ENCODE measurements at regions not wholly inside any gene's neighbourhood (a gene's known extent, or its start where the extent isn't known, plus 50 kb on each side); places are given as distances from the start of the nearest gene placed in this dataset.
A peak's percentile ranks its signal among the peaks of the same experiment; 100 is the strongest.

DNA sequence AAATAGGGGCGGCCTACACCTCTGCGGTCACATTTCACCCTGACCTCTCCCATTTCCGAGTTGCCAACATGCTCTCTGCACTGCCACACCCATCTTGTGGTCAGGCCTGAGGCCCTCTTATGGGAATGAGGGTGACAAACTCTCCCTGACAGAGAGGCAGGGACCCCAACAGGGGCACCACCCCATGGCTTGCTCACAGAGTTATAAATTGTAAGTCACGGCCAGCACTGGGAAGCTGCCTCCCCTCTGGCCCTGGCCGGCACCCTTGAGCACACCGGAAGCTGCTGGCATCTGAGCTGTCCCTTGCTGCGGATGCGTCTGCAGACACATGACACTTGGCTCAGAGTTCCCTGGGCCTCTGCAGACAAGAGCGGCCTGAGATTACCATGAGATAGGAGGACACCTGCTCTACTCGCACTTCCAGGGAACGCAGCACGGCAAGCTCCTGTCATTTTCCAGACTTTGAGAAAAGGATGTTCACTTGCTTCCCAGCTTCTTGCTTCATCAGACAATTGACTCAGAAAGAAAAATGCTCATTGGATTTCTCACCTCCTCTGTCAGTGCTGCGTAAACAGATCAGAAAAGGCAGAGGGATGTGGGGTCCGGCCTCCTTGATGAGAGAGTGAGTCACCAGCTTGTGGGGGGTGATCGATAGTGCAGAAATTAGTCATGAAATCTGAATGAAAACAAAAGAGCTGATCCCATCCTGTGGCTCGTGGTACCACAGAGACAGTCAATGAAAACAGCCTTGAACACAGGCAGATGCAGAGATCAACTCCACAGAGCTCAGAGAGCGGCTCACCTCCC, 269.8 kb downstream of the SYK start:
- peak; percentile 60 for DNase-seq (ENCODE audit: low read depth)

DNA sequence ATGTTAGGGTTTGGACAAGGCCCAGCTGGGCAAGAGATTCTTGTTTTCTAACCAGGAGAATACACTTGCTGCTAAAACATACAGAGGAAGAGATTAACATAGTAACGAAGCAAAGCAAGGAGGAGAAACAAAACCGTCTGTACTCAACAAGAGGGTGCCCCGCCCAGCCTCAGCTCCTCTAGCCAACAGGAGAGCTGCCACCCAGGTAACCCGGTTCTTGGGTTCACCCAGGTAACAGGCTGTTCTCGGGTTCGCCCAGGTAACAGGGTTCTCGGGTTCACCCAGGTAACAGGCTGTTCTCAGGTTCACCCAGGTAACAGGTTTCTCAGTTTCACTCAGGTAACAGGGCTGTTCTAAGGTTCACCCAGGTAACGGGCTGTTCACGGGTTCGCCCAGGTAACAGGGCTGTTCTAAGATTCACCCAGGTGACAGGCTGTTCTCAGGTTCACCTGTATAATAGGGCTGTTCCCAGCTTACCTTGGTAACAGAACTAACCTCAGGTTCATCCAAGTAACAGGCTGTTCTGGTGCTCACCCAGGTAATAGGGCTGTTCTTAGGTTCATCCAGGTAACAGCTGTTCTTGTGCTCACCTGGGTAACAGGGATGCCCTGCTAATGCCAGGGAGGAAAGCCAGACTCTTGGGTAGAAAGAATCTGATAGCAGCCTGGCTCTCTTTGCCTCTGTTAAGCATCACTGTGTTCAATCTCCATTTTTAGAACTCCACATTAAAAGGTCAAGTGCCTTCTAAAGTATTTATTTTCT, 271.6 kb downstream of the SYK start:
- no peak for DNase-seq (ENCODE audit: low read depth)

DNA sequence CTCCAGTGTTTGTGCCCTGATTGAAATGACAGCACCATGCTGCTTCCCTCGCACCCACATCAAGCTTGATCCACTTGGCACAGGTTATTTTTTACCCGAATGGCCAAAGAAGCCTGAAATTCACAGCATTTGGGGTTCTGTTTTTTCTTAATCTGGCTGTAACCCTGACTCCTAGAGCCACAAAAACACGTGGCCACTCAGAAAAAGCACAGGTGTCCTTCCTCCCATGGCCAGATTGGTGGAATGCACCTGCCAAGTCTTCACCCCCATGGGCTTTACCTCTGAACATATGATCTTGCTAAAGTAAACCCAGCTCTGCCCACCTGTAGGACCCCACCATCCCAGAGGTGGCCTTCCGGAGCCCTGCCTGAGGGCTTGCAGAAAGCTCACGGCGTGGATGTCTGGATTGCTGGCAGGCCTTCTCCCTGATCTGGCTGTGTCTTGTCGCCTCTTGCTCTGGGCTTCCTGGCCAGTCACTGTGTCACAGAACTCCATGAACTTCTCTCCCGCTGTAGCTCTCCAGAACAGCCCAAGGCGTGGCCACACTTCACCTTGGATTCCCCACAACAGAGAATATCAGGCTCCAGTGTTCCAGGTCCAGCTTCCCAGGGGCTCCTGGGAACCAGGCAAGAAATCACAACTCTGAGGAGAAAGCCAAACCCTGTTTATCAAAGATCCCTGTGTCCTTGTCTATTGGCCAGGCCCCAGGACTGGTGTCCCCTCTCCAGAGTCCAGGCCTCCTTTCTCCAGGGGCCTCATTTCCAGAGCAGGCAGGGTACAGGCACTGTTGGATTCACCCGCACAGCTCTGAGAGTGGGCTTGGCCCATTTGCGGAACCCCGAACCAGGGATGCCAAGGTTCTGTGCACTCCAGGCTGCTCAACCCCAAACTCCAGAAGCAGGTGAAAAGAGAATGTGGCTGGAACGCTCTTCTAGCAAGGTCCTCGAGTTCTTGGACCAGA, 272.5 kb downstream of the SYK start:
- DNase-seq (ENCODE audit: low read depth), result no peak

DNA sequence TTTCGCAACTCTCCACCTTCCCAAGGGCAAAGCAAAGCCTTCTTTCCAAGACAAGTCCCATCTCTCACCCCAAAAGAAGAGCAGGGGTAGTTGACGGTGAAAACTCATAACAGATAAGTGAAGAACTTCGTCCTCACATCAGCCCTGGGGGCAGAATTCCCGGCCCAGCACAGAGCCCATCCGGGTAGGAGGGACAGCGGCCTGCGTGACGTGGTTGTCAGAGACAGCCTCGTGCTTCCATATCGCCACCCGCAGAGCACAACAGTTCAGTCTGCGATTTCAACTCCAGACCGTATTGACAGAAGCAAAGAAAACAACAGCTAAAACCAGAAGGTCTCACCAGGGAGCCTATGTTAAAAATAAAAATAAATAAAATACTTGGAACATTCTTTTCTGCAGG, 273.2 kb downstream of the SYK start:
- no peak for DNase-seq (ENCODE audit: low read depth)

DNA sequence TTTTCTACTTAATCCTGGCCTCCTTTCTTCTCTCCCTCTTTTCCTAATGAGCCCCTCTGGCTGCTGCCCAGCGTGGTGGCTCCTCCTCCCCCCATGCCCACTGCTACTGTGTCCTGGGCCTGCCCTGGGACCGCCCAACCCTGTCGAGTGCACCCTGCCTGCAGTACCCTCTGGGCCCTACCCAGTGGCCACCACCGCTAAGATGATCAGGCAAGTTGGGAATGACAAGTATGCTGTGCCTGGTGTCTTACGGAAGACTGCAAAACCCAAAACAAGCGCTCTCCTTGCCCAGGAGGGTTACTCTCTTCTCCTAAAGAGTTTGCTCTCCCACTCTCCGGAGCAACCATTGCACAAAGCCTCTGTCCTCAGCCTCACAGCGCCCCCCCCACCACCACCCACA, 273.7 kb downstream of the SYK start:
- no peak for DNase-seq (ENCODE audit: low read depth)

DNA sequence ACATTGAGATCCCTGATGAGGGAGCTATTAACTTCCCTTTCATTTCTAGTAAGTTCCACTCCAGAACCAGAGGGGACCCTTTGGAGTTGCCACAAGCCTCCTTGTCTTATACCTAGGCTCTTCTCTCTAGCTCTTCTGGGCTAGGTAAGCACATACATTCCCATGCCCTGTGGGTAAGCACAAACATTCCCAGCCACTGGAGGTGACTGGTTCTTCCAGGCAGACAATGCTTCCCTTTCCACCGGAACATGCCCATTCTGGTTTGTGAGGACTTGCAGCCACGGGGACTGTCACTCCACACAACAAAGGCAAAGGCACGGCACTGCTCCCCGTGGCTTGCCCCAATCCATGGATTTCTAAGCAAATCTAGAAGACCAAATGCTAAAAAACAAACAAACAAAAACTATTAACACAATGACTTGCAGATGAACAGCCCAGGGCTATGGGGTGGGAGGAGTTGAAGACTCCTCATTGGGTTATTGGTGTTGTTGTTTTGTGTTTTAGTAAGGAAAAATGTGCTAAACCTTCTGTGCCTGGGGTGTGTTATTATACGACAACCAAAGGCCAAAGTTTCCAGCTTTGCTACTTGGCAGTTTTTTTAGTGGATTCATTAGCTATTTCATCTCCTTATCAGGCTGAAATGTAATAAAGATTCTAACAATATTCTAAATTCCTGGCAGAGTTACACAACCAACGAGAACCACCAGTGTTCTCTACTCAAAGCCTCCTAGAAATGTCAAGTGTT, 276.2 kb downstream of the SYK start:
- DNase-seq (ENCODE audit: low read depth), result no peak

DNA sequence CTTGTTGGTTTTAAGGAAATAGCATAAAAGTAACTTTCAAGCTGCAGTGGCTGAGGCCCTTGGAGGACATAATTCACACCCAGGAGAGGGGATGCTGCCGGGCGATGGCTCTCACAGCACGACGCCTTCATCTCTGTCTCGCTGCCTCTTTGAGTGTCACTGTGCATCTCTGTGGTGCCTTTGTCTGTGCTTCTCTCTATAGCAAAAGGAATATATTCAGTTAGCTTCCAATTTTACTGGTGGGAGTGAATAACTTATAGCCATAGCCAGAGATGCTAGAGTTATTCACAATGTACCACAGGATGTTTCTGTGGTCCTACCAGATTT, 276.7 kb downstream of the SYK start:
- no peak for DNase-seq (ENCODE audit: low read depth)

DNA sequence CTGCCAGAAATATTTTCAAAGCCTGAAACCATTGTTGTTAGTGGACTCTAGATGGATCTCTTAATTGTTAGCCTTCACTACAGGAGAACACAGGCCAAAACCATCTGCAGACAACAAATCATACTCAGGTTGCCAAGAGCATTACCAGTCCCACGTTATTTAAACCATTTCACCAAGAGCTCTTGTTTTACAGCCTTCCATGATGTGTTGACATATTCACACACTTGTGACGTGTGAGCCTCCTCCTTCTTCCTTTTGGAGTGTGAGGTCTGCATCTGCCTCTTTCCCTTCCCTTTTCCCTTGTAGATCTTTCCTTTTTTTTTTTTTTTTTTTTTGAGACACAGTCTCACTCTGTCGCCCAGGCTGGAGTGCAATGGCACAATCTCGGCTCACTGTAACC, 279.0 kb downstream of the AUH start:
- no peak for DNase-seq (ENCODE audit: low read depth)

DNA sequence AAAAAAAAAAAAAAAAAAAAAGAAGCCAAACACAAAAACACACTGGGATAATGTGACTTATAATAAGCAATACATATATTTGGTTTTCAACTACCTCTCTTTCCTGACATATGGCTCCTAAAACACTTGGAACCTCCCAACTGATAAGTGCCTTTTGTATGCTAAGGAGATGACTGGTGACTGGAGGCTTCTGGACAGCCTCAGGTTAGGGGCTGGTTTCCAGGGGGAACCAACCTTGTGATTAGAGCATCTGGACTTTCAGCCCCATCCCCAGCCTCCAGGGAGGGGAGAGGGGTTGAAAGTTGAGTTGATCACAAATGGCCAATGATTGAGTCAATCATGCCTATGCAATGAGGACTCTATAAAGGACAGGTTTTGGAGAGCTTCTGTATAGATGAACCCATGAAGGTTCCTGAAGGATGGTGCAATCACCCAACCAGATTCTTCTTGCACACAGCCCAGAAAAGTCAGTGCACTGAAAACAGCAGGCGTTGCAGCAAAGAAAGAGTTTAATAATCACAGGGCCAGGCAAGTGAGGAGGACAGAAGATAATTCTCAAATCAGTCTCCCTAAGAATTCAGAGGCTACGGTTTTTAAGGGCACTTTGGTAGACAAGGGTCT, 276.7 kb downstream of the AUH start:
- no peak for DNase-seq (ENCODE audit: low read depth)

DNA sequence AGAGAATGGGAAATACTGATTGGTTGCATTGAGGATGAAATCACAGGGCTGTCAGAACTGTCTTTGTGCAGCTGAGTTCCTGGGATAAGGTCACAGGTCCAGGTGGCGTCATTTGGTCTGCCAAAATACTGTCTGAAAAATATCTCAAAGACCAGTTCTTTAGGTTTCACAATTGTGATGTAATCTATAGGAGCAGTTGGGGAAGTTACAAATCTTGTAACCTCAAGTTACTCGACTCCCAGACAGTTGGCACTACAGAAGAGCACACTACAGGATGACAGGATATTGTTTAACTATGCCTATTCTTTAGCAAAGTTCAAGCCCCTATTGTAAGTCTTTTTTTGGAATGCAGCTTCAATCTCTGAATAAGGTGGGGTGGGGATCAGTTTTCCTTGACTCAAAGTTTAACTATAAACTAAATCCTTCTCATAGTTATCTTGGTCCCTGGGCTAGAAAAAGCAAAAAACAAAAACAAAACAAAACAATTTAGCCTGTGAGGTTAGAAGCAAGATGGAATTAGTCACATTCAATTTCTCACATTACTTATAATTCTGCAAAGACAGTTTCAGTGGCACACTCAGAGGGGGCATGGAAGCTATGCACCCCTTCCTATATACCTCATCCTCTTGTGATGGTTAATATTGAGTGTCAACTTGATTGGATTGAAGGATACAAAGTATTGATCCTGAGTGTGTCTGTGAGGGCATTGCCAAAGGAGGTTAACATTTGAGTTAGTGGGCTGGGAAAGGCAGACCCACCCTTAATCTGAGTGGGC, 276.0 kb downstream of the AUH start:
- DNase-seq (ENCODE audit: low read depth), result no peak

DNA sequence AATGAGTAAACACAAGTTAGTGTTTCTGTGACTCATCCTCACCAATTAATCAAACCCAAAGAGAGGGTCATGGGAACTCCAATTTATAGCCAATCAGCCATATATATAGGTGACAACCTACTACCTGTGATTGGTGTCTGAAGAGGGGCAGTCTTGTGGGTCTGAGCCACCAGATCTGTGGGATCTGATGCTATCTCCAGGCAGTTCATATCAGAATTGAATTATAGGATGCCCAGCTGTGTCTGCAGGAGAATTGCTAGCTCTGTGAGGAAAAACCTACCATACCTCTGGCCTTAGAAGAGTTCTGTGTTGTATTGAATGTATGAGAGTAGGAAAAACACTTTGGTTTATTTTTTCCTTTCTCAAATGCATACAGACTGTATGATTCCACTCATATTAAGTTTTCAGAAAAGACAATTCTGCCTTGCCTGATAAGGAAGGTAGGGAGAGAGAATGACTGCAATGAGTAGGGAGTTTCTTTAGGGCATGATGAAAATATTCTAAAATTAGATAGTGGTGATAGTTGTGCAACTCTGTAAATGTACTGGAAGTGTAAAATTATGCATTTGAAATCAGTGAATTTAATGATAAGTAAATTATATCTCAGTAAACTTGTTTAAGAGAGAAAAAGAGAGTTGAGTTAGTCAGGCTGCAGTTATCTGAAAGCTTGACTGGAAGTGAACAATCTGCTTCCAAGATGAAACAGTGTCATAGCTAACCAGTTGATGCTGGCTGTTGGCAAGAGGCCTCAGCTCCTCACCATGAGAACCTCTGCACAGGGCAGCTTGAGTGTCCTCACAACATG, 274.9 kb downstream of the AUH start:
- DNase-seq (ENCODE audit: low read depth), result no peak

DNA sequence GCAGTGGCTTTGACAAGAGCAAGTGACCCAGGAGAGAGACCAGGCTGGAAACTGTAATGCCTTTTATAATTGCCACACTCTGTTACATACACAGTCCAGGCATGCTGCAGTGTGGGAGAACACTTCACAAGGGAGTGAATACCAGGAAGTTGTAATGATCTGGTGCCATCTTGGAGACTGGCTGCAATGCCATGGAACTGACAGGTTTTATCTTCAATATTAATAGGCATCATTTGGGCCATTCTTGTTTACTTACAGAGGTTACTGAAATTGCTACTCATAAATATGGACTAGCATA, 274.3 kb downstream of the AUH start:
- no peak for DNase-seq (ENCODE audit: low read depth)

DNA sequence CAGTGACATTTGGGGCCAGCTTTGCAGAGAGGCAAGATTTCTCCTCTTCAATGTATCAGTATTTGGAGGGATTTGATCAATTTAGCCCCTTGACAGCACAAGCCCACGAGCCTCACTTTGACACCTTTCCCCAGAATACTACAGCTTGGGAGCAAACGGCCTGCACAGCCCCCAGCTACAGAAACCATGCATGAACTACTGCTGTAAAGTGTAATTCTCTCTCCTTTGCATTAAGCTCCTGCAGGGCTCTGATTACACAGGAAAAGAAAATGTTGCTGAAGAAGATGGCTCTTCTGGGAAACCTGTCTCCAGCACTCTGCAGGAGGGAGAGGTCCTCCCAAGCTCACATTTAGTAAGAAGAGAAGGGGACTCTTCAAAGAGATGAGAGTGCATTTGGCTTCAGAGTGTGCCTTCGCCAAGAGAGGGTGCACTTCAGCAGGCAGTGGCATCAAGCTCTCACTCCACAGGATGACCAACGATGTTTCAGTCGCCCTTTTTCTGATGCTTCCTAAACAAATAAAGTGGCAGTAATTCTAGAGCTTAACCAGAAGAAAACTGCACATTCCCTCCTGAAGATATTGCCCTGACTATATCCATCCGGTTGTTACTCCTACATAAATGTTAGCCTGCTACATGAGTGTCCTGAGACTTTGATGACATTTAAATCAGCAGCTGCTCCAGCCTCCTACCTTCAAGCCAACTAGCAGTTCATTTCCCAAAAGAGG, 272.2 kb downstream of the AUH start:
- DNase-seq (ENCODE audit: low read depth), result no peak

DNA sequence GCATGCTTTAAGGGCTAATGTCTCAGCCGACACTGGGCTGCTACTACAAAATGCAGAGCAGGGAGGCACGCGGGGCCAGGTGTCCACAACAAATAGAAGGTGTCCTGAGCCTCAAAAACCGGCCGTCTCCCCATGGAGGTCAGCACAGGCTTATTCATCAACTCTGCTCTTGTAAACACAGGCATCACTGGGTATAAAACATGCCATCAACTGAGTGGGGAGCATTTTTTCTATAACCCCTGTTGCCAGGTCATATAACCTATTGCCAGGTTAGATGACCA, 271.6 kb downstream of the AUH start:
- no peak for DNase-seq (ENCODE audit: low read depth)

DNA sequence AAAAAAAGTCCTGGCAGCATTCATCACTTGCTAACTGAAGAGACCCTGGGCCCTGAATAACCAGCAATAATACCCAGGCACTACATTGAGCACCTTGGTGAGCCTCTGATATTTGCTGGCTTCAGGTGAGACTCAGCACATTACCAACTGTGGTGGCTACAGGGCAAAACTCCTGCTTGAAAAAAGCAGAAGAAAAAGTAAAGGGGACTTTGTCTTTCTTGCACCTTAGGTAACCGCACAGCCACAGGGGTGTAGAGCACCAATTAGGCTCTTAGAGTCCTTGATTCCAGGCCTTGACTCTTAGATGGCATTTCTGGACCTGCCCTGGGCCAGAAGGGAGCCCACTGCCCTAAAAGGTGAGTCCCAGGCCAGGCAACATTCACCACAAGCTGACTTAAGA, 269.5 kb downstream of the AUH start:
- no peak for DNase-seq (ENCODE audit: low read depth)

DNA sequence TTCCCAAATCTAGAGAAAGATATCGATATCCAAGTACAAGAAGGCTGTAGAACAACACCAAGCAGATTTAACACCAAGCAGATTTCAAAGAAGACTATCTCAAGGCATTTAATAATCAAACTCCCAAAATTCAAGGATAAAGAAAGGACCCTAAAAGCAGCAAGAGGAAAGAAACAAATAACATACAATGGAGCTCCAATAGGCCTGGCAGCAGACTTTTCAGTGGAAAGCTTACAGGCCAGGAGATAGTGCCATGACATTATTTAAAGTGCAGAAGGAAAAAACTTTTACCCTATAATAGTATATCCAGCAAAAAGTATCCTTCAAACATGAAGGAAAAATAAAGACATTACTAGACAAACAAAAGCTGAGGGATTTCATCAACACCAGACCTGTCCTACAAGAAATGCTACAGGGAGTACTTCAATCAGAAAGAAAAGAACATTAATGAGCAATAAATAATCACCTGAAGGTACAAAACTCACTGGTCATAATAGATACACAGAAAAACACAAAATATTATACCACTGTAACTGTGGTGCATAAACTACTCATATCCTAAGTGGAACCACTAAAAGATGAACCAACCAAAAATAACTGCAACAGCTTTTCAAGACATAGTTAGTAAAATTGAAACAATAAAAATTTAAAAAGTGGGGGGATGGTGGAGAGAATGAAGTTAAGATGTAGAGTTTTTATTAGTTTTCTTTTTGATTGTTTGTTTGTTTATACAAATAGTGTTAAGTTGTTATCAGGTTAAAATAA, 267.2 kb downstream of the AUH start:
- no peak for DNase-seq (ENCODE audit: low read depth)

DNA sequence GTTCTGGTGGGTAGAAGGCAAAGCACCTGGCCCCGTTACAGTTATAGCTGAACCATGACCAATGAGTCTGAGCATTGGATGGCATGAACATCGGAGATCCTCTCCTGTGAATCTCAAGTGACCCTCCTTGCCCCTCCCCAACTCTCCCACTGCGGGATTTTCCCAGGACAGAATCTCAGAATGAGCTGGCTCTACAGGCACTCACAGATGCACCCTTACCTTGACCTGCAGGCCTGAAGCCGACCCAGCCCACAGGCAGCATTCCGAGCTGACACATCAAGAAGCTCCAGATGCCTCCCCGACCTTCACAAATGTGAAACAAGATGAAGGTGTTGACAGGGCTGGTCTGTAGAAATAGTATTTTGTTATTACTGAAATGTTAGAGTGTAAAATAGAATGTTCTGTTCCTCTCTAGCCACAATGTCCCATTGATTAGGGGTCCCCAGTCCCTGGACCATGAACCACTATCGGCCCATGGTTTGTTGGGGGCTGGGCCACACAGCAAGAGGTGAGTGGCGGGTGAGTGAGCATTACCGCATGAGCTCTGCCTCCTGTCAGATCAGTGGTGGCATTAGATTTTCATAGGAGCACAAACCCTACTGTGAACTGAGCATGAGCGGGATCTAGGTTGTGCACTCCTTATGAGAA, 263.4 kb downstream of the AUH start:
- DNase-seq (ENCODE audit: low read depth), result no peak

DNA sequence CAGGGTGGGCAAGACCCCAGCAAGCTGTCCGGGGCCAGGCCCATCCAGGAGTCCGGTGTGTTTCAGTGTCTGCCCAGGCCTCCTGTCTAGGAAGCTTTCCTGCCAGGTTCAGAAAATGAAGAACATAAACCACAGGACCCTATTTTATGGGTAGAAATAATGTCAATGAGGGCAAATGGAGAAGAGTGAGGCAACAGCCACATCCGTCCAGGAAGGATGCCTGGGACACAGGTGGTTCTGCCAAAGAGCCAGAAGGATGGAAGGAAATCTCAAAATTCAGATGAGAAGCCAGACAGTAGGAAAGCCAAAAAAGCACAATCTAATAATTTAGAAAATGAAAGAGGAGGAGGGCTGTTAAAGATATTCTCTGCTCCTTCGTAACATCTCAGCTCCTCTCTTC, 262.3 kb downstream of the AUH start:
- no peak for DNase-seq (ENCODE audit: low read depth)
